Keratinocyte (primary cell): ENCODE measurements at regions not wholly inside any gene's neighbourhood (a gene's known extent, or its start where the extent isn't known, plus 50 kb on each side); places are given as distances from the start of the nearest gene placed in this dataset.

Source experiments
- DNase-seq: peaks from one replicate; pipeline ENCODE4 v3.0.0-alpha.2; 2011; ENCODE audit warnings: low read depth, missing footprints, low spot score
- FAIRE-seq: peaks from 2 replicates; lab custom pipeline; 2011; peaks lifted over from hg19 to GRCh38; lab: Jason Lieb, UNC
- H2AFZ ChIP-seq: 2 replicates; pipeline ENCODE4 v1.6.0; 2012; ENCODE audit warnings: low read length, control low read depth, inconsistent platforms; ENCODE audit not compliant: control insufficient read depth
- H3K27ac ChIP-seq: 2 replicates; pipeline ENCODE4 v1.5.1; 2011; ENCODE audit warnings: low read length; ENCODE audit not compliant: control insufficient read depth, insufficient read depth
- H3K27me3 ChIP-seq: 3 replicates; pipeline ENCODE4 v1.6.0; 2011; ENCODE audit warnings: low read length; ENCODE audit not compliant: control insufficient read depth, insufficient read depth; ENCODE audit errors: extremely low read depth
- H3K36me3 ChIP-seq, 2 experiments: 2 replicates in 1 of 2; 3 replicates in 1 of 2; pipeline ENCODE4 v1.5.1; 2011; ENCODE audit warnings: low read length in 2 of 2, mild to moderate bottlenecking in 1 of 2; ENCODE audit not compliant: control insufficient read depth in 2 of 2, insufficient read depth in 2 of 2; ENCODE audit errors: extremely low read depth in 1 of 2
- H3K4me1 ChIP-seq: 3 replicates; pipeline ENCODE4 v1.5.1; 2011; ENCODE audit warnings: low read length; ENCODE audit not compliant: control insufficient read depth, insufficient read depth; ENCODE audit errors: extremely low read depth
- H3K4me2 ChIP-seq: 3 replicates; pipeline ENCODE4 v1.6.0; 2011; ENCODE audit warnings: low read depth, low read length; ENCODE audit not compliant: control insufficient read depth, insufficient read depth; ENCODE audit errors: extremely low read depth
- H3K4me3 ChIP-seq, 3 experiments: fragments of 200-600 bp in 1 of 3; sonication (generic) in 1 of 3; 2 replicates in 2 of 3; 3 replicates in 1 of 3; pipeline ENCODE4 v1.5.1; 2011 to 2016; ENCODE audit warnings: low read length in 3 of 3, mild to moderate bottlenecking in 3 of 3, control low read depth in 2 of 3, inconsistent platforms in 1 of 3, low read depth in 1 of 3, mixed read lengths in 1 of 3, mixed run types in 1 of 3, moderate library complexity in 1 of 3; ENCODE audit not compliant: control insufficient read depth in 2 of 3, insufficient read depth in 2 of 3; ENCODE audit errors: extremely low read depth in 1 of 3
- H3K79me2 ChIP-seq: 2 replicates; pipeline ENCODE4 v1.6.0; 2012; ENCODE audit warnings: low read length; ENCODE audit not compliant: control insufficient read depth, insufficient read depth
- H3K9ac ChIP-seq: 3 replicates; pipeline ENCODE4 v1.6.0; 2011; ENCODE audit warnings: low read length; ENCODE audit not compliant: control insufficient read depth, insufficient read depth; ENCODE audit errors: extremely low read depth
- H3K9me1 ChIP-seq: 3 replicates; pipeline ENCODE4 v1.6.0; 2011; ENCODE audit warnings: low read length; ENCODE audit not compliant: control insufficient read depth, insufficient read depth; ENCODE audit errors: extremely low read depth
- H3K9me3 ChIP-seq: 2 replicates; pipeline ENCODE4 v1.5.1; 2012; ENCODE audit warnings: low read depth, low read length; ENCODE audit not compliant: control insufficient read depth
- H4K20me1 ChIP-seq: 3 replicates; pipeline ENCODE4 v1.6.0; 2011; ENCODE audit warnings: low read length; ENCODE audit not compliant: control insufficient read depth, insufficient read depth; ENCODE audit errors: extremely low read depth
- EZH2 ChIP-seq: IDR thresholded peaks from one replicate; pipeline ENCODE4 v1.6.1; 2012; ENCODE audit warnings: inconsistent platforms, mild to moderate bottlenecking, low read length, moderate library complexity
- dilution Hi-C: fragments of 300-500 bp; cut with MboI; formaldehyde crosslinking; loops from one replicate; pipeline ENCODE4 v1.7.0; 2020; ENCODE audit warnings: low sequenced_read_pairs; ENCODE audit not compliant: extremely low pct_ligation_motif_present
- TF ChIP-seq, protein P1 (sequence below), 3 experiments: IDR thresholded peaks in 1 of 3; conservative IDR thresholded peaks in 1 of 3; optimal IDR thresholded peaks in 1 of 3; 2 replicates in 2 of 3; 3 replicates in 1 of 3; pipeline versions ENCODE3 to v1.5.1; 2011; ENCODE audit warnings: low read length in 3 of 3, mild to moderate bottlenecking in 3 of 3, moderate library complexity in 2 of 3, control low read depth in 1 of 3, inconsistent platforms in 1 of 3; ENCODE audit not compliant: insufficient read depth in 2 of 3; ENCODE audit errors: extremely low read depth in 1 of 3

DNA sequence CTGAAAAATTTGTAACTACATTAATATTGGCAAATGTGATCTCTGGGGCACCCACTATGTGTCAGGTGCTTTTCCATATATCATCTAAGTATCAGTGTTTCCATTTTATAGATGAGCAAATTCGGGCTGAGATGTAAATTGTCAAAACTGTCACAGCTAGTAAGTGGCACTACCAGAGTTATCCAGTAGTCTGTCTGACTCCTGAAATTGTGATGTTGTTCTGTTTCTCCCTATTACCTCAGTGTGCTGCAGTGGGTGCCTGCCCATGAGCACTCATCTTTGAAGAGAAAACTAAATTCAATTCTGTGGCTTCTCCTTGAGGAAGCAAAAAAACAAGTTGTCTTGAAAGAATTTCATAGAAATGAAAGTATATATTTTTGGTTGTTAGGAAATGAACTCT is 467.4 kb upstream of the FANCL start:
- TF ChIP-seq EZH2 = no peak
- TF ChIP-seq, protein P1, sequence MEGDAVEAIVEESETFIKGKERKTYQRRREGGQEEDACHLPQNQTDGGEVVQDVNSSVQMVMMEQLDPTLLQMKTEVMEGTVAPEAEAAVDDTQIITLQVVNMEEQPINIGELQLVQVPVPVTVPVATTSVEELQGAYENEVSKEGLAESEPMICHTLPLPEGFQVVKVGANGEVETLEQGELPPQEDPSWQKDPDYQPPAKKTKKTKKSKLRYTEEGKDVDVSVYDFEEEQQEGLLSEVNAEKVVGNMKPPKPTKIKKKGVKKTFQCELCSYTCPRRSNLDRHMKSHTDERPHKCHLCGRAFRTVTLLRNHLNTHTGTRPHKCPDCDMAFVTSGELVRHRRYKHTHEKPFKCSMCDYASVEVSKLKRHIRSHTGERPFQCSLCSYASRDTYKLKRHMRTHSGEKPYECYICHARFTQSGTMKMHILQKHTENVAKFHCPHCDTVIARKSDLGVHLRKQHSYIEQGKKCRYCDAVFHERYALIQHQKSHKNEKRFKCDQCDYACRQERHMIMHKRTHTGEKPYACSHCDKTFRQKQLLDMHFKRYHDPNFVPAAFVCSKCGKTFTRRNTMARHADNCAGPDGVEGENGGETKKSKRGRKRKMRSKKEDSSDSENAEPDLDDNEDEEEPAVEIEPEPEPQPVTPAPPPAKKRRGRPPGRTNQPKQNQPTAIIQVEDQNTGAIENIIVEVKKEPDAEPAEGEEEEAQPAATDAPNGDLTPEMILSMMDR (optimal IDR thresholded peaks at IDR 0.05 in 1 of 3, IDR thresholded peaks at IDR 0.05 in 1 of 3, conservative IDR thresholded peaks at IDR 0.05 in 1 of 3; ENCODE audit: extremely low read depth in 1 of 3, insufficient read depth in 2 of 3, low read length in 3 of 3) = peak in 1 of 3 experiments; percentile 20
- H3K9ac ChIP-seq = no peak overlapping the region
- no peak overlapping the region for H3K27ac ChIP-seq
- dilution Hi-C loops = no loop called here
- no peaks in the 10 kb centered on the region for H3K79me2 ChIP-seq
- H3K36me3 ChIP-seq = no peaks in the 10 kb centered on the region
- no peaks in the 10 kb centered on the region for H3K9me1 ChIP-seq
- H2AFZ ChIP-seq = no peak overlapping the region
- DNase-seq = no peak
- FAIRE-seq = no peak
- H3K27me3 ChIP-seq = no peaks in the 10 kb centered on the region
- no peaks in the 10 kb centered on the region for H4K20me1 ChIP-seq
- H3K4me3 ChIP-seq = no peak overlapping the region
- H3K4me1 ChIP-seq = no peaks in the 10 kb centered on the region
- no peaks in the 10 kb centered on the region for H3K9me3 ChIP-seq
- H3K4me2 ChIP-seq = no peak overlapping the region

DNA sequence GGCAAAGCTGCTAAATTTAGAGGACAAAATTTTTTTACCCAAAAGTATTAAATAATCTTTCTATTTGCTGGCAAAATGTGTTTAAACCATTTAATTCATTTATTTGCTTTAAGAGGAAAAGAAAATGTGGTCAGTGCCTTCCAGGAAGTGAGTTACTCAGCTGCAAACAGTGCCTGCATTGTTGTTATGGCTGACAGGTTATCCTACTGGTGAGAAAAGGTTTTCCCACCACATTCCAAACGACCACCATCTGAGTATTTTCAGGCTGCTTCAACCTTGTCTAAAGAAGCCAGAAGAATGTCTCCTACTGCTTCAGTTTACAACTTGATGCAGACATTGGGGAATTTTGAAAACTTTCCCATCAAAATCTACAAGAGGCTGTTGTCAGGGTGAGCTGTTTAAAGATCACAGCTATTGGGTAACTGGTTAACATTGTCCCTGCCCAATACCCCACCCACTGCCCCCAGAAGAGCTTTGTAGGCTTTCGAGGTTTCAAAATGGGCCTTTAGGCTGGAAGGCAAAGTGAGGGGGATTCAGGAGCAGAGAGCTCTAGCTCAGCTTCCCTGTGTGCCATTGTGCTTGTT is 461.3 kb upstream of the FANCL start:
- H4K20me1 ChIP-seq = no peaks in the 10 kb centered on the region
- no peaks in the 10 kb centered on the region for H3K27me3 ChIP-seq
- H3K9me3 ChIP-seq = no peaks in the 10 kb centered on the region
- no peak overlapping the region for H3K27ac ChIP-seq
- dilution Hi-C loops = no loop called here
- no peak overlapping the region for H3K4me2 ChIP-seq
- no peak overlapping the region for H3K9ac ChIP-seq
- TF ChIP-seq, protein P1 (optimal IDR thresholded peaks at IDR 0.05 in 1 of 3, IDR thresholded peaks at IDR 0.05 in 1 of 3, conservative IDR thresholded peaks at IDR 0.05 in 1 of 3; ENCODE audit: extremely low read depth in 1 of 3, insufficient read depth in 2 of 3, low read length in 3 of 3) = peak in 1 of 3 experiments; percentile 8
- no peak for TF ChIP-seq EZH2
- peak; percentile 43 for FAIRE-seq
- H3K79me2 ChIP-seq = no peaks in the 10 kb centered on the region
- H3K36me3 ChIP-seq = no peaks in the 10 kb centered on the region
- peaks cover 6% of the 10 kb centered on the region for H3K4me1 ChIP-seq
- H2AFZ ChIP-seq = no peak overlapping the region
- H3K4me3 ChIP-seq = no peak overlapping the region
- DNase-seq = peak; percentile 2
- no peaks in the 10 kb centered on the region for H3K9me1 ChIP-seq
